ENCODE measurements at regions not wholly inside any gene's neighbourhood (a gene's known extent, or its start where the extent isn't known, plus 50 kb on each side); places are given as distances from the start of the nearest gene placed in this dataset.

- TF ChIP-seq CTCF (IDR thresholded peaks at IDR 0.05; ENCODE audit: insufficient read depth, low read length, poor library complexity, severe bottlenecking) = no peak
- TF ChIP-seq EZH2phosphoT487 (conservative IDR thresholded peaks at IDR 0.05; ENCODE audit: low read length) = no peak
Observed at GRCh38 chr10:3961082-3961481, 176.1 kb upstream of the KLF6 start.
